ENCODE measurements at regions not wholly inside any gene's neighbourhood (a gene's known extent, or its start where the extent isn't known, plus 50 kb on each side); places are given as distances from the start of the nearest gene placed in this dataset.

- DNase-seq (ENCODE audit: low read depth), result no peak
Measured at GRCh38 chr12:114767906-114768722, 84.1 kb upstream of the TBX3 start.

- DNase-seq (ENCODE audit: low read depth), result no peak
Measured at GRCh38 chr12:114767084-114767760, 83.2 kb upstream of the TBX3 start.

DNA sequence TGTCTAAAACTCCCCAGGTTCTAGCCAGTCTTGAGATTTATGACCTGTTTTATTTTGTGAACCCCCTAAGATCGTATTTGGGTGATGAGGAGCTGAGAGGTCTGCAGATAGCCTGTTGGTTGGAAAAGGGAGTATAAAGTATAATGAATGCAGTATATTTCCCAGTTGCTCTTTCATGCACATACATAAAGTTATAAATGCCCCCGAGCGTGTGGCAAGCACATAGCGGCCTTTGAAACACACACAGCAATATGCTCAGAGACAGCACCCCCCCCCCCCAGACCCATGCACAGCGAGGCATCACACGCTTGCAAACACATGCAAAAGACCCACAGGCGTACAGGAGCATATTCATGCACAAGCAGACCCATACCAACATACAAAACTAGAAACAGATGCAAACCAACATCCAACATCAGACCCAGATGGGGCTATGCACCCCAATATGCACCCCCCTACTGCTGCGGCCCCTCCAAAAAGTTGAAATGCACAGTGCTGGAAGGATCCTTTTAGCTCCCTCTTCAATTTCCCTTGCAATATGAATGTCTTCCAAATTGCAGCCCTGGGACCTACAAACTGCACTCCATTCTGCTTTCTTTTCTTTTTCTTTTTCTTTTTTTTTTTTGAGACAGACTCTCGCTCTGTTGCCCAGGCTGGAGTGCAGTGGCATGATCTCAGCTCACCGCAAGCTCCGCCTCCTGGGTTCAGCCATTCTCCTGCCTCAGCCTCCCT lies 82.2 kb upstream of the TBX3 start:
- no peak for DNase-seq (ENCODE audit: low read depth)

DNA sequence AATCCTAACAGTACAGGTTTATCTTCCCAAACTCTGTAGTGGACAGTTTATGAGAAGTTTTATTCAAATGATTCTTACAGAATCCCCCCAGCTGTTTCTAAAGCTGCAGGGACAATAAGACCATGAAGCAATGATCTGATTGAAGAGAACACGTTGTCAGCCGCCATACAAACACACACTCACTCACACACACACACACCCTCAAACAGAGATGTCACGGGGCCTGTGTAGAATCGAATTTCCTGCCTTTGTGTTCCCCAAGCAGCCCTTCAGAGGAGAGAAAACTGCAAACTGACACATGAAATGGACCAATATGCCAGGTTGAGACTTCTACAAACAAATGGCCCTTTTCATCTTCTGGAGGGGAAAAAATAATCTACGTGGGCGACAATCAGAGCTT lies 80.5 kb upstream of the TBX3 start:
- no peak for DNase-seq (ENCODE audit: low read depth)

DNA sequence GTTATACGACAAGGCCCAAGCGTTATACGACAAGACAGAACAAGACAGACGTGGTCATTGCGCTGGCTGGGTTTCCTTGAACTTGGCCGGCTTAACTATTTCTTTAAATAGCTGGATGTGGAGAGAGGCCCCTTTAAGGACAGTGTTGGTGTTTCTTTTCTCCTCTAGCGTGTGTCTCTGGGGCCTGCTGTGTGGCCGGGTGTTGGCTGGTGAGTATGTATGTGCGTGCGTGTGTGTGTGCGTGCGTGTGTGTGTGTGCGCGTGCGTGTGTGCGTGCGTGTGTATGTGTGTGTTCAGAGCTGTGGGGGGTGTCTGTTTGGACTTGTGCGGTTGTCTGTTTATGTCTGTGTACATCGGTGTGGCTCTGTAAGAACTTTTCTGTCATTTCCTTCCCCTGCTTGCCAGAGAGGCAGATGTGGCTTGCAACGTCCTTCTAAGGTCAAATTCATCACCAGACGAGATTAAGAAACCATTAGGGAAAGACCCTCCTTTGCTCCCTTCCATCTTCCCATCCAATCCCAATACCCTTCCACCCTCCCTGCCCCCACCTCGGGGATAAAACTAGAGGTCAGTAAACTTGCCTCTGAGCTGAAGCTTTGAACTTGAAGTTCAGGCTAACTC lies 78.6 kb upstream of the TBX3 start:
- no peak for DNase-seq (ENCODE audit: low read depth)

- no peak for DNase-seq (ENCODE audit: low read depth)
Measured at GRCh38 chr12:114760151-114760877, 76.3 kb upstream of the TBX3 start.

GRCh38 chr12:114759635-114760034 lies 75.7 kb upstream of the TBX3 start:
- no peak for DNase-seq (ENCODE audit: low read depth)

GRCh38 chr12:114757684-114758325 lies 73.8 kb upstream of the TBX3 start:
- no peak for DNase-seq (ENCODE audit: low read depth)

DNA sequence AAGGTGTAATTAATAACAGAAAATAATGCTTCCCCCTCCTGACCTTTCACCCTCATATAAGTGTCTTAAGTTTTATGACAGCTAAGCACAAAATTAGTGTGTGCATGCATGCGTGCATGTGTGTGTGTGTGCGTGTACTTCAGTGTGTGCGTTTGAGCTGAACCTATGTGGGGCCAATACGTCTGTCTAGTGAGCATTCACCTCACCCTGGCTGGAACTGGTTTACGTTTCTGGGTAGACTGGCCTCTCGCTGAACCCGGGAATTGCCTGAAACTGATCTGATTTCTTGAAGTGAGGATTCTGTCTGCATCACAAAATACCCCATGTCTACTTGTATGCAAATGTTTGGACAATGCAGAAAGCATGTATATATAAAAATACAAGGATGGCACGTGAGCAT lies 68.2 kb upstream of the TBX3 start:
- no peak for DNase-seq (ENCODE audit: low read depth)

GRCh38 chr12:114751712-114752111 lies 67.7 kb upstream of the TBX3 start:
- DNase-seq (ENCODE audit: low read depth), result no peak

DNA sequence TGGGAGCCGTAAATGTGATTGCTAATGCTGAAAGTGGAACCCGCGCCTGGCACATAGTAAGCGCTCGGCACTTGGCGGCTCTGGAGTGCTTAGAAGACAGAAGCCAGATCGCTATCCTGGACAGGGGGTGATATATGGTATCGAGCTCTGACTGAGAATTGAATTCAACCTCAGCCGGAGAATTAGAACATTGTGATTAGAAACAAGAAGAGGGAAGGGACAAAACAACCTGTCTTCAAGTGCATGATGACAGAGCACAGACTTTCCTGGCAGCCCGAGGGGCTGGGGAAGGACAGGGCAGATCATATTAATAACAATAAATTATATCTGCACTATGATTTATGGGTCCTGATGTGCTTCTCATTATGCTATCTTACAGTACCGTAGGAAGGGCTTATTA lies 66.9 kb upstream of the TBX3 start:
- no peak for DNase-seq (ENCODE audit: low read depth)

DNA sequence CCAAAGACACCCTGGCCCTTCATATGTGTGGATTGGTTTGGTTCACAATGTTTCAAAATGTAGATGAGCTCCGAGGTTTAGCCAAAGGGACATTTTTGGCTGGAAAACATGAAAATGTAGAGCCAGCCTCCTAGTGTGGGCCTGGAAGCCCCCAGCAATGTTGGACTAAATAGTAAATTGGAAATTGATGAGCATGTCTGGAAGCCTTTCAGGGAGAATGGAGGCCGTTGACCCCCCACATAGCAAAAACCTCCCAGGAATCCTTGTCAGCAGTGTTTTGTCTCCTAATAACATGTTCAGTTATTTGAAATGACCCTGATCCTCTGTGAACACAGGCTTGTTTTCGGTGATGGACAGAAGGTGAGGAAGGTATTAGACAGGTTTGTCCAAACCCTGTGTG lies 65.1 kb upstream of the TBX3 start:
- DNase-seq (ENCODE audit: low read depth), result no peak

DNA sequence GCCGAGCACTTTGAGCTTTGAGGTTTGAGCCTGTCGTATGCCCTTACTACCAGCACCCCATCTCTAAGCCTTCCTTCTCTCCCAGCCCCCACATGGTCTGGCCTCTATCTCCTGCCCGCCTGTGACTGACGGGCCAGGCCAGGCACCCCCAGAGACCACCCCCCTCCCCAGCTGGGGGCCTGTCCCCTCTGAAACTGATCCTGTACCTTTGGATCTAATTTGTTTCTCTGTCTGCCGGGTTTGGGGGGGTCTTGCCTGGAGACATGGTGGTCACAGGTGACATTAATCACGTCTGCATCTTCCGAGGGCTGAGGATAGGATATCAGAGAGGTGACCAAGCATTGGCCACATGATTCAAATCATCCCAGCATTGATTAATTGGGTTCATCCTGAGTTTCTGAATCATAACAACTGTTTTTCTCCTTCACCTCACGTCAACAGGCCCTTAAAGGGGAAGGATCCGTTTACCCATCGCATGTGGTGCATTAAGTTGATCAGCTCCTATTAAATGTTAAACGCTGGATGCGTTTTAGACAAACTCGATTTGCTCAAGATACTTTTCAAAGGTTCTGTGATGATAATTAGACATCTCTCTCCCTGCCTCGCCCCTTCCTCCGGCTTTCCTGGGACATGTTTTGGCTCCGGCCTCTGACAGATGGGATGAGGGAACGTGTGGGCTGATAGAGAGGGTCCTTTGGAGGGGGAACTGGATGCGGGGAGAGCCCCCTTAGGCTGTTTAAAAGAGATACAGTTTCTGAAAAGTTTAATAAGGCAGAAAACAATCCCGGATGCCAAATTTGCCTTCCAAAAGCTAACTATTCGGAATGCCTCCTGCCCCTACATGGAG lies 63.3 kb upstream of the TBX3 start:
- DNase-seq (ENCODE audit: low read depth), result no peak

- DNase-seq (ENCODE audit: low read depth), result no peak
Measured at GRCh38 chr12:114746297-114747011, 62.5 kb upstream of the TBX3 start.

GRCh38 chr12:114744691-114745090 lies 60.7 kb upstream of the TBX3 start:
- DNase-seq (ENCODE audit: low read depth), result no peak

GRCh38 chr12:114744285-114744684 lies 60.3 kb upstream of the TBX3 start:
- DNase-seq (ENCODE audit: low read depth), result no peak

GRCh38 chr12:114743799-114744198 lies 59.8 kb upstream of the TBX3 start:
- DNase-seq (ENCODE audit: low read depth), result no peak

GRCh38 chr12:114743289-114743688 lies 59.3 kb upstream of the TBX3 start:
- no peak for DNase-seq (ENCODE audit: low read depth)

- DNase-seq (ENCODE audit: low read depth), result no peak
Measured at GRCh38 chr12:114742363-114742762, 58.4 kb upstream of the TBX3 start.

GRCh38 chr12:114741940-114742339 lies 58.0 kb upstream of the TBX3 start:
- no peak for DNase-seq (ENCODE audit: low read depth)
